EH (cell line): ENCODE measurements at regions not wholly inside any gene's neighbourhood (a gene's known extent, or its start where the extent isn't known, plus 50 kb on each side); places are given as distances from the start of the nearest gene placed in this dataset.
"Not testable (repeated sequence)": the region's sequence is repeated elsewhere in the genome, so short reads cannot be mapped to it uniquely, and the experiment has no call there.

Source experiments
- DNase-seq: peaks from one replicate; pipeline ENCODE4 v3.0.0-alpha.2; 2015; ENCODE audit warnings: low read depth

DNA sequence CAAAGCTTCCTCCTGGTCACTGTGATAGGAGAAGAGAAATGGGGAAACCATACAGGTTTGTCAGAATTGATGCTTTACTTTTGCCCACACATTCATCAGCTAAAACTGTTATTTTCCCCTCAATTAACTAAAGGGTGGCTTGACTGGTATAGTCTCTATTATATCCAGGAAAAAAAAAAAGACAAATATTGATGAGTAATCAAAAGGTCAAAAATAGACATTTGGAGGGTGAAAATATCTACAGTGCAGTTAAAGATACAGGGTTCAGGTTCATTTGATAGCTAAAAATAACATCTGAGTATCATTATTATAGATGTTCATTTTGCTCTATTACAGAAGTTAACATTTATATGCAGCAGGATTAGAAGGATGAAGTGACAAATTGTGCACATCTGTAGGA is 577.6 kb upstream of the FAM98A start:
- no peak for DNase-seq

- no peak for DNase-seq
Observed at GRCh38 chr2:34174506-34174905, 575.4 kb upstream of the FAM98A start.

DNA sequence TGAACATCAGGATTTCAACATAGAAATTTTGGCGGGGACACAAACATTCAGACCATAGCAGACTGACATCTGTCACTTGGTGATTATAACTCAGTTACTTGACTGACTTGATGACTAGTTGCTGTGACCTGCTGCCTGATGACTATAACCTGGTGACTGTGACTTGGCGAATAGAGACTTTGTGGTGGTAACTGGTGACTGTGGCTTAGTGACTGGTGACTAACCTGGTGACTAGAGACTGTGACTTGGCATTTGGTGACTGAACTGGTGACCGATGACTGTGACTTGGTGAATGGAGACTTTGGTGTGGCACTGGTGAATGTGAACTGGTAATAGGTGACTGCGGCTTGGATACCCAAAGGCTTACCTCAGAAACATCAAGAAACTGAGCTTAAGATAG is 563.1 kb upstream of the FAM98A start:
- DNase-seq: no peak

GRCh38 chr2:34161549-34161948 is 562.5 kb upstream of the FAM98A start:
- no peak for DNase-seq

DNA sequence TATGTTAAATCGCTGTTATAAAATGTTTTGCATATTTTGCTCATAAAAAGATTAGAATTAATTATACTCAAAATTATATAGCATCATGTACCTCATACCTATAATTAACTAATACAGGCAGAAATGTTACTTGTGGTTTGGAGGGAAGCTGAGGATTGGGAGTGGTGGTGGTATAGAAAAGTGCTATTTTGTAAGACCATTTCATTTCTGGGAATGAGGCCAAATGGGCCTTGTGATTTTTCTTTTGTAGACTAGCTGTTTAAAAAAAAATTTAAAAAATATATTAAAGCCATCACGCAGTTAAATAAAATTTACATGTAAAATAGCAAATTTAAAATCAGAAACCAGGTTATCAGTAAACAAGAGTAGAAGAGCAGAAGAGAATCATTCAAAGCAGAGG is 560.8 kb upstream of the FAM98A start:
- DNase-seq: no peak

DNA sequence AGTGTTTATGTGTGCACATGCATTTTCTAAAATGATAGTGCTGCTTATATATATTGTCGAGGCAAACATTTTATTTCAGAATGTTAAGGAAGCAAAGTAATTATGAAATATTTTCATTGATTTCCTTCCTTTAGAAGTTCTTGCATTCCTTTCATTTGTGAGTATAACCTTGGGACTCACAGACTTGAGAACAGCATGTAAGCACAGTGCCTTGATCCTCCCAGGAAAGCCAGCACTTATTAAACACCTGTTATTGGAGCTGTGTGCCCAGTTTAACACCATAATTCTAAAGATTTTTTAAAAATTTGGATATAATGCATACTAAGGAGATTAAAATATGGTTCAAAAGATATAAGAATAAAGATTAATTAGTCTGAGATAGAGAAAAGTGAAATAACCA is 554.4 kb upstream of the FAM98A start:
- DNase-seq: no peak

DNA sequence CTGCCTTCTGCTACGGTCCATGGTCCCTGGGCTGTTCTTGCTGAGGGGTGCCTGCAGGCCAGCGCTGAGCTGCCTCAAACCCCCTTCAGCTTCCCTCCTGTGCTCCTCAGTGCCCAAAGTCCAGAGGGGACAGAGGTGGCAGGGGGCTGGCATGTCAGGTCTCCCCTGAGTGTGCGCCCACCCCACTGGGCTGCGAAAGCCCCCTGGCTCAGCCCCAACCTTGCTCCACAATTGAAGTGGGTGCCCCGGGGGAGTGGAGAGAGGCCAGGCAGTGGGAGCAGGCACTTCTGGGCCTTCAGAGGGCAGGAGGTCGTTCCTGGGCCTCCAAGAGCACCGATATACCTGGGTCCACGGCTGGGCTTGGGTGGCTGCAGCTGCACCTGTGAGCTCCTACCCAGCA is 548.7 kb upstream of the FAM98A start:
- no peak for DNase-seq

DNA sequence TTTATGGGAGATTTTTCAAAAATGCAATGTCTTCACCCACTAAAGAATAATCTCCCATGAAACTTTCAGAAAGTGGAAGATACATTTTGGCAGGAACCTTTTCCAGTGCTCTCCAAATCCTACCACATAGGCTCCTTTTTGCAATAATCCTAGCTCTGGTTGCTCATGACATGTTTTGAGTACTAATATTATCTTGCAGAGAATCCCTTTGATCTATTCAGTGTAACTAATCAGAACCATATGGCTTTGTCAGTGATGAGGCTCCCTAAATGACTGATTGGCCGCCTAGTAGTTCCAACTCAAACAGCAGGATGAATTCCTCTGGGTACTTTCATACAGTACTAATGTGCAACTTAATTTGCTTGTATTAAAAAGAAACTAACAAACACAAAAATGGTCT is 544.0 kb upstream of the FAM98A start:
- no peak for DNase-seq

- not testable (repeated sequence) for DNase-seq
Observed at GRCh38 chr2:34142531-34143008, 543.5 kb upstream of the FAM98A start.

DNA sequence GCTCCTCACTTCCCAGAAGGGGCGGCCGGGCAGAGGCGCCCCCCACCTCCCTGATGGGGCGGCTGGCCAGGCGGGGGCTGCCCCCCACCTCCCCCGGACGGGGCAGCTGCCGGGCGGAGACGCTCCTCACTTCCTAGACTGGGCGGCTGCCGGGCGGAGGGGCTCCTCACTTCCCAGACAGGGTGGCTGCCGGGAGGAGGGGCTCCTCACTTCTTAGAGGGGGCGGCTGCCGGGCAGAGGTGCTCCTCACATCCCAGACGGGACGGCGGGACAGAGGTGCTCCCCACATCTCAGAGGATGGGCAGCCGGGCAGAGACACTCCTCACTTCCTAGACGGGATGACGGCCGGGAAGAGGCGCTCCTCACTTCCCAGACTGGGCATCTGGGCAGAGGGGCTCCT is 534.0 kb upstream of the FAM98A start:
- not testable (repeated sequence) for DNase-seq

DNA sequence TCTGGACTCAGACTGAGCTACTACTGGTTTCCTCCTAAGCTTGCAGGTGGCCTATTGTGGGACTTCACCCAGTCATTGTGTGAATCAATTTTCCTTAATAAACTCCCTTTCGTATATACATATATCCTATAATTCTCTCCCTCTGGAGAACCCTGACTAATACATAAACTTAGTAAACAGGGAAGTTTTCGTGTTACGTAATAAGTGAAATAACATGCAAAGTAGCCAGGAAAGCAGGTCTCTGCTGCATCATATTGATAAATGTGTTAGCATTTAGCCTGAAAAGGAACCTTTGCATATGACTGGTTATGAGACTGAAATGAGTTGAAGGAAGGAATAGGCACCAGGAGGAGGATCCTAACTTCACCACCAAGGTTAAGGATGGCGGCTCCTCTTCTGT is 527.2 kb upstream of the FAM98A start:
- DNase-seq: no peak

GRCh38 chr2:34123996-34124785 is 525.1 kb upstream of the FAM98A start:
- DNase-seq: no peak

DNA sequence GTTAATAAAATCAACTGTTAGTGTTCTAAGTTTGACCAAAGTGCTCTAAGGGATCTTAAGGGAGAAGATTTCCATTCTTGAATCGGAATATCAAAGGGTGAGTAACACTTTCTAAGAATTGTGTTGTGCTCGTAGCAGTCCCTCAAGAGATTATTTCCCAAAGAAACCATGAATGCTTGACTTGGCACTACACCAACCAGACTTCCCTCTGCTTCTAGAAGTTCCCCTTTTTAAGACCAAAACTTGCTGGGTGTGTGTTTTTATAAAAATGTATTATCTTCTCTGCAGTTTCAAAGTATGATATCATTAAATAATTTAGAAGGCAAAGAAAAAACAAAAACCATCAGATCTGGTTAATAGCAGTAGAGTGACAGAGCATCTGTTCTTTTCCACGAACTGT is 522.0 kb upstream of the FAM98A start:
- no peak for DNase-seq

DNA sequence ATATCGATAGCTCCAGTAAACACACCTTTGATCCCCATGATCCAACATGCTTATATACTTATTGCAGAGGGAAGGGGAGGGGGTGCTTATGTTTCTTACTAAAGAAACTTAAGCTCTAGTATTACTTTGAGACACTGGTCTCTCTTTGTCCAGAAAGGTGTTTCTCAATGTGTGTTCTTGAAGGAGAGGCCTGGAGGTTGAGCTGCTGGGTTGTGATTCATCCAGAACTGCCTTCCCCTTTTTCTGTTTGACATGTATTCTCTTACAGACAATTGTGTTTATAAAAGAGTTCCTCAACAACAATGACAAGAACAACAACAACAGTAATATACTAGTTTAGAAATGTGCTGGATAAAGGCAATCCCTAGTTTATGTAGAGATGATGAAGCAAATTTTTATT is 516.0 kb upstream of the FAM98A start:
- DNase-seq: no peak

DNA sequence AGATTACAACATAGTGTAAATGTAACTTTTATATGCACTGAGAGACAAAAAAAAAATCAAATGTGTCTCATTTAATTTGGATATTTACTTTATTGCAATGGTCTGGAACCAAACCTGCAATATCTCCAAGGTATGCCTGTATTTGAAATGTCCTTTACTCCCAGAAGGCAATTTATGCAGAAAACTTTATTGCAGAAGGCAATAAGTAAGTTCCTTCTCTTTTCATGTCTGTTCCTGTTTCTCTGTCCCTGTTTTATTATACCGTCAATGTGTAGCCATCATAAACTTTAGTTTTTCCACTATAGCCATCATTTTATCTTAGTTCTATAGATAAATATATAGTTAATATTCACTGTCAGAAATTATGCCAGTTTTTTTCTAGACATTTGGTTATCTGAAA is 513.1 kb upstream of the FAM98A start:
- DNase-seq: no peak

- DNase-seq: no peak
Observed at GRCh38 chr2:34110392-34110791, 511.3 kb upstream of the FAM98A start.

DNA sequence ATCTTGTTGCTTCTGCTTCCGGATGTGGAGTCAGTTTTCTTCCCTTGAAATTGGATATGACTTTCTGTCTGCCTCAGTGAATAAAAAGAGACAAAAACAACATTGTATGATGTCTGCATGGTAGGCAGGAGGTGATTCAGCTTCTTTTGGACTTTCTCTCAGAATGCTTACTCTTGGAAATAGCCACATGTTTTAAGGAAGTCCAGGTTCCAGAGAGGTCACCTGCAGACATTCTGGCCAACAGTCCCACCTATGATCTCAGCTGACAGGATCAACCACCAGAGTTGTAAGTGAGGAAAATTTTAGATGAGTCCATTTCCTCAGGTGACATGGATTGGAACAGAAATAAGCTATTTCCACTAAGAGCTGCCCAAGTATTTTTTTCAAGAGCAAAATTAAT is 508.7 kb upstream of the FAM98A start:
- no peak for DNase-seq

GRCh38 chr2:34105006-34105767 is 506.1 kb upstream of the FAM98A start:
- DNase-seq: peak; percentile 89

- DNase-seq: peak; percentile 30
Observed at GRCh38 chr2:34104601-34105000, 505.5 kb upstream of the FAM98A start.

DNA sequence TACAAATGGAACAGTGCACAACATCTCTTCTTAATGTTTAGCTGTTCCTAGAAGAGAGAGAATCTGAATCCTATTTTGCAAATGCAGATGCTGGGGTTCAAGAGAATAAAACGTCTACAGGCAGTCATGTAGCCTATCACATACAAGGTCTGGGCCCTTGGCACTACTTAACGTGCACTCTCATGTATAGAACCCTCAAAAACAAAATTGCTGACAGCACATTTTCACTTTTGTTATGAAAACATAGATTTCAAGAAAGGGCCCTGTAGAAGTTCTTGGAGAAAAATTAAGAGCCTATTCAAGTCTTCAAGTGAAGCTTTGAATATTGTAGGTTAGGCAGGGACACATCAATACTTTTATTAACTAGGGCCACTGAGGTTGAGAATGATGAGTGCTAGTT is 504.3 kb upstream of the FAM98A start:
- no peak for DNase-seq

GRCh38 chr2:34102339-34102738 is 503.2 kb upstream of the FAM98A start:
- DNase-seq: peak; percentile 66

DNA sequence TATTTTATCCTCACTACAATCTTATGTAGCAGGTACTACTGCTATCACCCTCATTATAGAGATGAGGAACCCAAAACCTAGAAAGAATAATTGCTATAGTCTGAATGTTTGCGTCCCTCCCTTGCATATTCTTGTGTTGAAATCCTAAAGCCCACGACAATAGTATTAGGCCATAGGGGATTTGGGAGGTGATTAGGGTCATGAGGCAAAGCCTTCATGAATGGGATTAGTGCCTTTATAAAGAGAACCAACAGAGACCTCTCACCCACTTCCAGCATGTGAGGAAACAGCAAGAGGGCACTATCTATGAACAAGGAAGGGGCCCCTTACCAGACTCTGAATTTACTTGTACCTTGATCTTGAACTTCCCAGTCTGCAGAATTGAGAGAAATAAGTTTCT is 500.3 kb upstream of the FAM98A start:
- DNase-seq: no peak

DNA sequence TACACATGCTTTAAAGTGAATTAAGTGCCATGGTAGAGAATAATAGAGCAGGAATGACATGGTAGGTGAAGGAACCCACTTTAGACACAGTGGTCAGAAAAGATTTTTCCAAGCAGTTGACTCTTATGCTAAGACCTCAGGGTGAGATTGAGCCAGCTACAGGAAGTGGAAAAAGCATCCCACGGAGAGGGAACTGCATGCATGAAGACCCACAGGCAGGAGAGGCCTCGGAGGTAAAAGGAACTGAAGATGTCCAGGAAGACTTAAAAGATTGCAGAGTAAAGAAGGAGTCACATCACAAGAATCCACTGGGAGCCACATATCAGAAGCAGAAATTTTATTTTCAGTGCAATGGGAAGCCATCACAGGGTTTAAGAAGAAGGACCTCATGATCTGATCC is 499.2 kb upstream of the FAM98A start:
- no peak for DNase-seq
